Right ventricle myocardium superior (tissue), 1 donor: ENCODE measurements at regions not wholly inside any gene's neighbourhood (a gene's known extent, or its start where the extent isn't known, plus 50 kb on each side); places are given as distances from the start of the nearest gene placed in this dataset.

Experiments
- ATAC-seq: fragments of 200-7000 bp; cut with Tn5 transposase; one replicate; pipeline ENCODE4 v1.9.1; 2020; ENCODE audit warnings: mild to moderate bottlenecking; ENCODE audit not compliant: poor library complexity
- DNase-seq: peaks from one replicate; pipeline ENCODE4 v3.0.0-alpha.2; 2020
- intact Hi-C: fragments of 100-400 bp; cut with DNase I; formaldehyde crosslinking; loops from one replicate; pipeline ENCODE4 v1.11.2; 2022
- donor health status: DM: no; HTN: yes; CAD: no; lungs with severe emphysema.

DNA sequence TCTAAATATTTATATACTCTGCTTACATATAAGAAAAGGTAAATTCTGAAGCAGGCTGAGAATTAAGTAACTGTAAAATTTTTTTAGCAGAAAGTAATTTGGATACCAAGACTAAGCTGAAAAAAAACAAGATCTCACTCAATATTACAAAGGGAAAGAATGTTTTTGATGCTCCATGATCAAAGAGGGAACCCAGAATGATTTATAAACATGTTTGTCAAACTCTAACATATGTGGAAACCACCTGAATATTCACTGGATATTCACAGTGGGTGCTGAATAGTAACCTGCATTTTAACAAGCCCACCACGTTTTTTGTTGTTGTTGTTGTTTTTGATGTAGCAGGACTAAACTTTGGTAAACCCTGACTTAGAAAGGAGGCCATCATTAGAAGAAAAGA lies 324.9 kb upstream of the GATB start:
- intact Hi-C loops = no loop called here
- ATAC-seq (no peak), DNase-seq (no peak)

DNA sequence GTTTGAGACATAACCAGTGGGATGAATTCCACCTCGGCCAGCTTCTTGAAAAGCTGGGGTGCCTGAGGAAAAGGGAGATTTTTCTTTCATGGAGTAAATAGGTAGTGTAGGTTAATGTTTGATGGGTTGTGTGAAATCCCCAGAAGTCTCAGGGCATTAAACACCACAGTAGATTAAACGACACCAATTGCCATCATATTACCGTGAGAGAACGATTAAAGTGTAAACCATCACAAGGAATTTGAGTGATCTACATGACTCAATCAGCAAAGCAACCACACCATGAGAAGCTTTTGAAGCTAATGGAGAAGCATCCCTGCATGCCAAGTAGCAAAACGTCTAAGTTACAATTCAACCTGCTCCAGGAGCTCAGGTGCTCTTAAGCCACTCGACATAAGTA lies 322.5 kb upstream of the GATB start:
- intact Hi-C loops = no loop called here
- ATAC-seq = no peak
- DNase-seq = no peak

GRCh38 chr4:152081024-152081423 lies 320.2 kb upstream of the GATB start:
- intact Hi-C loops = no loop called here
- DNase-seq (no peak), ATAC-seq (no peak)

GRCh38 chr4:152079543-152080293 lies 318.9 kb upstream of the GATB start:
- DNase-seq = no peak
- ATAC-seq = no peak
- intact Hi-C loops = no loop called here

- DNase-seq (no peak), ATAC-seq (no peak)
- intact Hi-C loops = no loop called here
These were observed 318.3 kb upstream of the GATB start for GRCh38 chr4:152079079-152079478.

DNA sequence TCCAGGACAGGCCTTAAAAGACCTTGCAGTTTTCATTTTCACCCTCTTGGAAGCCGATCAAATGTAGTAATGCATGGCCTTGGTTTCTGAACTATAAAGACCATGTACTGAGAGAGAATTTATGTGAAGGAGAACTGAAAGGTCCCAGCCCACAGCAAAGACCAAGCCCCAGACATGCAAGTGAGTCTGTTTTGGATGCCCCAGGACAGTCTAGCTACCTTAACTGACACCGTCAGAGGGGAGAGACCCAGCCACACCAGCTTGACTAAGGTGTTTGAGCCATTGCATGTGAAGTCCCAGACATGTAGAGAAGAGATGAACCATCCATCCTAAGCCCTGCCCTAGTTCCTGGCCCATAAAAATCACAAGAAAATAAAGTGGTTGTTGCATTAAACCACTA lies 316.8 kb upstream of the GATB start:
- no peak for ATAC-seq
- DNase-seq = no peak
- intact Hi-C loops = no loop called here

DNA sequence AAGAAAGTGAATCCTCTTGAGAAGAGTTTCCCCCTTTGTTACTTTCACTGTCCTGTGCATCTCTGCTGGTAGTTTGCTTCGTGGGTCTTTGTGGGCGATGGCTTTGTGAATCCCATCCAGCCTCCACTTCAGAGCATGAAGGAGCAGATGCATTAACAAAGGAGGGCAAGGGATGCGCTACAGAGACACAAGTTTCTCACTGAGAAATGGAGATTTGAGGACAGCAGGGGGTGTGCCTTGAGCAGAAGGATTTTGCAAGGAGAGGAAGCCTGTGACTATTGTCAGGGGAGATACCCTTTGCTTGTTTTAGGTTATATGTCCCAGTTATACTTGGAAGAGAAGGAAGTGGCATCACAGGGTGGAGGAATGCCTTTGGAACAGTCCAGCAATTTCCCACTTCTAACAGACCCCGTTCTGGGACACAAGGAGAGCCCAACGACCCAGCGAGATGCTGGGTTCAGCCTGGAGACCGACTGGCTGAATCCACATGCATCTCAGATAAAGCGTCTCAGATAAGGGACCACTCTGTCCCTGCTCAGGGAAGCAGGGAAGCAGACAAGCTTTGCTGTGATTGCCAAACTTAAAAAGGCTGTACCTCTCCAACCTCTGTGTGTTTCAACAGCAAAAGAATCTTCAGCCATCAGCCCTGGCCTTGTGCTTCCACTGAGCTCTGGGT lies 314.6 kb upstream of the GATB start:
- DNase-seq (no peak), ATAC-seq (no peak)
- intact Hi-C loops = no loop called here

DNA sequence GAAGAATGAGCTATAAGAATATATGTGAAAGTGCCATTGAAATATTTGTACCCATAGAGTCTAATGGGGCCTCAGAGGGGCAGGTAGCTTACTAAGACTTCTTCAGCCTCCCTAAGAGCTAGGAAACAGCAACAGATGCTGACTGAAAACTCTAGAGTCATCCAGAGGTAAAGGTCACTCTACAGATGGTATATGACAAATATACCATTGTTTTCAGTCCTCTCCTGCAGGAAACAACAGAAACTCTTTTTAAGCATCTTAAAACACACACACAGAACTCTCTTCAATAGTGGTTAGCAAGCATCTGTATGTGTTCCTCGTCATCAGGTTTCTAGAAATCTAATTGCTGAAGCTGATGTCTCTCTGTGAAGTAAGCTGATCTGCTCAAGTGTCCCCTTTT lies 313.8 kb upstream of the GATB start:
- DNase-seq = no peak
- intact Hi-C loops = no loop called here
- ATAC-seq = no peak

DNA sequence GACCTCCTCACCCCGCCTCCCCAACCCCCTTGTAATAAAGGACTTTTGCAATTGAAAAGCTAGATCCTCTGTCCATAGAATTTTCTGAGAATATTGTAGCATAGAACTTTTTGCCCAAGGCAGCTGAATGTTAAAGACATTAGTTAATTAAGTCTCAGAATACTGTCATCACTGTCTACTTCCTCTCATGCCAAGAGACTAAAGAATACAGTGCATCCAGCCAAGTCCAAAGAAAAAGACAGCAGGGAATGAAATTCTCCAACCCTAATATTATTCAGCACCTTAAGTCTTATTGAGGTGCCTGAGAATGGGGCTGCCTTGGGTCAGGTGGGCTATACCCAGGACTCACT lies 313.3 kb upstream of the GATB start:
- intact Hi-C loops = no loop called here
- ATAC-seq (no peak), DNase-seq (no peak)

DNA sequence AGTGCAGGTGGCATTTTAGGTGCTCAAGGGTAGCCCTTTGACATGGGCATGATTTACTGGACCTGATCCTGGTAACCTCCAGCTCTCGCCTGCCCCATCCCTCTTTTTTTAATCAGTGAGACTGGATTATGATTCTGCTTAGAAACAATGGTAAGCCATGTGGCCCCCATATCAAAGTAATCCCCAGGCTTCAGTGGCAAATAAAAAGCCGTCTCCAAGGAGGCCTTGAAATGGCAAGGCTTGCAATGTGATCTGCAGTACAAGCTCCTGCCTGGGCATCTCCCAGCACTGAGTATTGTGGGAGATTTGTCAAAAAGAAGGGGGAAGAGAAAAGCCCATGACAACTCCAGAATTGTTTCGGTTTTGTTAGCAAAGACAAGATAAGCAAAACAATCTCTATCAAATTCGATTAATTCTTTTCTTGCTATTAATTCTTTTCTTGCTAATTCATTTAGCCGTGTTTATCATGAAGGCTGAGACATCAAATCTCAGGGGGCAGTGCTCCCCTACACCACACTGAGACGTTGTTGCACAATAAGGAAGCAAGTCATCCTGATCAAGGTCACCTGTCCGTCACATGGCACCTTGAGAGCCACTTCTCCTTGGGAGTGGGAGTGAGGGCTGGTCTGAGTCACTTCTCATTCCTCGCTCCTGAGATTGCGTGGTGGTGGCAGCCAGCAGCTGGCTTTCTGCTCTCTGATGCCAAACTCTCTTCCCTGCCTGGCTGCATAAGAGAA lies 312.7 kb upstream of the GATB start:
- ATAC-seq (peak; percentile 42), DNase-seq (no peak)
- intact Hi-C loops = no loop called here

DNA sequence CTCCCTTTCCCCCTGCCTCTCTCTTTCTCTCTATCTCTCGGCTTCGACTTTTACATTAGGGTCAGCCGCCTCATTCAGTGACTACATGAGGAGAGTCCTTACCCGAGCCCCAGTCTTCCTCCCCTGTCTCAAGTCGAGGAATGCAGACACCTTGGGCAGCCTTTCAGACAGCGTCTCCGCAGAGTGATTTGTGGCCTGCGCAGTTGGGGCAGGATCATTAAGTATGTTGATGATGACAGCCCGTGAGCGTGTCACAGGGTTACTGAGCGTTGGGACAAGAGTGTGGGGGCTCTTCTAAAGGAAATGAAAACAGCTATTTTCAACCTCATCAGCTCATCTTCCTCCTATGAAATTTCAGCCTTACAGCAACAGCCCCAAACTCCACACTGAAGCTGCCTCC lies 312.1 kb upstream of the GATB start:
- ATAC-seq = no peak
- no peak for DNase-seq
- intact Hi-C loops = no loop called here

GRCh38 chr4:152072001-152072485 lies 311.2 kb upstream of the GATB start:
- DNase-seq = peak; percentile 48
- peak; percentile 86 for ATAC-seq
- intact Hi-C loops = no loop called here

DNA sequence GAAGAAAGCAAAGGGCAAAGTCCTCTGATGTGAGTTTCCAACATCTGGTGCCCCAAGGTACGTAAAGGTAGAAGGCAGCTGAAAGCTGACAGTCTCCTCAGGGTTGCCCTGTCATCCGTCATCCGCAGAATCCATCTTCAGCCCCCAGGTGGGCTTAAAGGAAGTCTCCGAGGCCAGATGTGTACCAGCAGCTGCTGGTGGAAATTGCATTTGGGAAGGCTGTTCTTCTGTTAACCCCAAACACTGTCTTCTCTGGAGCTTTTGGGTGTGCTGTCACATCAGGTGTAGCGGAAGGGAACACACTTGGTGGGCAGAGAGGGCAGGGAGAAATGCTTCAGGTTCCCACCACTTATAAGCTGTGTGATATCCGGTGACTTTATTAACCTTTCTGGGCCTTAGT lies 310.0 kb upstream of the GATB start:
- intact Hi-C loops = no loop called here
- ATAC-seq (no peak), DNase-seq (no peak)

GRCh38 chr4:152068866-152069265 lies 308.1 kb upstream of the GATB start:
- intact Hi-C loops = no loop called here
- DNase-seq = no peak
- ATAC-seq = no peak

DNA sequence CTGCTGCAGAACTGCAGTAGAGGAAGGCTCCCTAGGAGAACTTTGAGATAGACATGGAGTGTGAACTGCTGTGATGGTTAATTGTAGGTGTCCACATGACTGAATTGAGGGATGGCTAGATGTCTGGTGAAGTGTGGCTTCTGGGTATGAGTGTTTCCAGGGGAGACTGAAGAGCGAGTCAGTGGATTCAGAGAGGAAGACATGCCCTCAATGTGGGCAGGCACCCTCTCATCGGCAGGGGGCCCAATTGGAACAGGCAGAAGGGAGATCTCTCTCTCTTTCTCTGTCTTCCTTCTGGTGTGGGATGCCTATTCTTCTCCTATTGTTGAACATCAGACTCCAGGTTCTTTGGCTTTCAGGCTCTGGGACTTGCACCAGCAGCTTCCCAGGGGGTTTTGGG lies 304.7 kb upstream of the GATB start:
- DNase-seq = no peak
- no peak for ATAC-seq
- intact Hi-C loops = no loop called here

- ATAC-seq (peak; percentile 79), DNase-seq (no peak)
- intact Hi-C loops = no loop called here
These were observed 303.9 kb upstream of the GATB start for GRCh38 chr4:152064753-152065152.

- intact Hi-C loops = no loop called here
- no peak for ATAC-seq
- no peak for DNase-seq
These were observed 303.5 kb upstream of the GATB start for GRCh38 chr4:152064282-152064681.

DNA sequence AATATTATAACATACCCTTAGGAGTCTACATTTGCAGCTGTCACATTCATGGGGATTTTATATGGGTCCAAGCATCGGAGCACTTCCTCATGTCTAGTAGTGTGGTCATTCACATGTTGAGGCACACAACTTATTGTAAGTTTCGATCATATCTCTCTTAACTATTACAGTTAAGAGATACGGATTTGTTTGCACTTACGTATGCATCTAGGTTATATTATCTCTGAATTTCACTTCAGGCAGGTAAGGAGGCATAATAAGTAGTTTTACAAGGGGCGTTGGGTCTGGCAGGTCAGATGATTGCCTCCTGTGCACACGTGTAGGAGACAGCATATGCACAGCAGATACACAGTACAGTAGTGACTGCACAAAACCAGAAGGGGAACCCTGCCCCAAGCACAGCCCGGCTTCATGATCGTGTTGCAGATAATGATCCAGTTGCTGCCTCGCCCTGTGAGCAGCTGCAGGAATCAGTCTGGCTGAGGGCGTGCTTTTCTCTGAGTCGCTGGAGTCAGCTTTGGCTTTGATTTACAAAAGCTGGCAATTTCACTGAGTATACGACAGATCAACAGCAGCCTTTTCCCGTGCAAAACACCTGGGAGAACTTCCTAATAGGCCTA lies 302.9 kb upstream of the GATB start:
- DNase-seq = no peak
- peak; percentile 36 for ATAC-seq

GRCh38 chr4:152062936-152063620 lies 302.3 kb upstream of the GATB start:
- DNase-seq = no peak
- no peak for ATAC-seq
- intact Hi-C loops = no loop called here

More for the DNA sequence above, 302.9 kb upstream of the GATB start:
- intact Hi-C loops = no loop called here
